CD14-positive monocyte (primary cell): ENCODE measurements at regions not wholly inside any gene's neighbourhood (a gene's known extent, or its start where the extent isn't known, plus 50 kb on each side); places are given as distances from the start of the nearest gene placed in this dataset.

ENCODE experiments used
- DNase-seq, 3 donors: peaks; one replicate each; pipeline ENCODE4 v3.0.0-alpha.2; 2011 to 2022
- H2AFZ ChIP-seq: 2 replicates; pipeline ENCODE4 v1.6.0; 2012; ENCODE audit warnings: mild to moderate bottlenecking, low read depth, low read length, inconsistent platforms; ENCODE audit not compliant: insufficient read depth, poor library complexity, severe bottlenecking
- H3K27ac ChIP-seq, 2 donors: 1 replicate in 1 of 2; 2 replicates in 1 of 2; pipeline ENCODE4 v1.5.1; 2012 to 2013; ENCODE audit warnings: low read length in 2 of 2, control low read depth in 1 of 2, inconsistent platforms in 1 of 2, low read depth in 1 of 2, mild to moderate bottlenecking in 1 of 2
- H3K27me3 ChIP-seq, 2 donors: one replicate each; pipeline versions ENCODE4 v1.6.0 to v1.6.1; 2011 to 2013; ENCODE audit warnings: low read length in 2 of 2; ENCODE audit not compliant: control insufficient read depth in 2 of 2, insufficient read depth in 2 of 2
- H3K36me3 ChIP-seq, 2 donors: replicated peaks in 1 of 2; 1 replicate in 1 of 2; 2 replicates in 1 of 2; pipeline versions ENCODE4 v1.5.1 to v1.6.1; 2012 to 2013; ENCODE audit warnings: low read length in 2 of 2, control low read depth in 1 of 2, inconsistent platforms in 1 of 2, mild to moderate bottlenecking in 1 of 2; ENCODE audit not compliant: insufficient read depth in 2 of 2, control insufficient read depth in 1 of 2
- H3K4me1 ChIP-seq, 2 donors: 1 replicate in 1 of 2; 2 replicates in 1 of 2; pipeline versions ENCODE4 v1.5.1 to v1.6.1; 2012 to 2013; ENCODE audit warnings: low read length in 2 of 2, control low read depth in 1 of 2, inconsistent platforms in 1 of 2, mild to moderate bottlenecking in 1 of 2, moderate library complexity in 1 of 2; ENCODE audit not compliant: insufficient read depth in 2 of 2, control insufficient read depth in 1 of 2
- H3K4me2 ChIP-seq: replicated peaks from 2 replicates; pipeline ENCODE3; 2012; ENCODE audit warnings: low read length, moderate library complexity, mild to moderate bottlenecking; ENCODE audit not compliant: poor library complexity, severe bottlenecking; ENCODE audit errors: extremely low read depth
- H3K4me3 ChIP-seq, 3 experiments: fragments of 200-600 bp in 1 of 3; sonication (generic) in 1 of 3; replicated peaks in 1 of 3; 1 replicate in 2 of 3; 2 replicates in 1 of 3; pipeline ENCODE4 v1.5.1; 2011 to 2013; ENCODE audit warnings: low read length in 3 of 3, mild to moderate bottlenecking in 3 of 3, control low read depth in 2 of 3, low read depth in 2 of 3, inconsistent platforms in 1 of 3, moderate library complexity in 1 of 3
- H3K79me2 ChIP-seq: 2 replicates; pipeline ENCODE4 v1.6.0; 2012; ENCODE audit warnings: mild to moderate bottlenecking, control low read depth, inconsistent platforms, low read length, moderate library complexity; ENCODE audit not compliant: insufficient read depth
- H3K9ac ChIP-seq: 2 replicates; pipeline ENCODE4 v1.6.0; 2017; ENCODE audit warnings: low read length, mild to moderate bottlenecking; ENCODE audit not compliant: insufficient read depth, poor library complexity, severe bottlenecking
- H3K9me3 ChIP-seq, 2 donors: replicated peaks in 1 of 2; 1 replicate in 1 of 2; 2 replicates in 1 of 2; pipeline versions ENCODE4 v1.5.1 to v1.6.1; 2012 to 2013; ENCODE audit warnings: low read length in 2 of 2, control low read depth in 1 of 2; ENCODE audit not compliant: control insufficient read depth in 1 of 2, insufficient read depth in 1 of 2
- H4K20me1 ChIP-seq: 2 replicates; pipeline ENCODE4 v1.6.0; 2012; ENCODE audit warnings: mild to moderate bottlenecking, low read length, control low read depth, moderate library complexity; ENCODE audit not compliant: insufficient read depth
- H3K27ac Mint-ChIP-seq, 7 donors: one replicate each; pipeline ENCODE4 v1.8.0; 2020; ENCODE audit warnings: mild to moderate bottlenecking in 7 of 7, mixed read lengths in 7 of 7, moderate library complexity in 6 of 7, inconsistent platforms in 2 of 7
- H3K27me3 Mint-ChIP-seq, 3 donors: one replicate each; pipeline ENCODE4 v1.8.0; 2021 to 2022; ENCODE audit warnings: low read depth in 3 of 3, mild to moderate bottlenecking in 3 of 3, mixed read lengths in 3 of 3, moderate library complexity in 3 of 3, inconsistent platforms in 1 of 3
- H3K36me3 Mint-ChIP-seq, 2 donors: one replicate each; pipeline ENCODE4 v1.8.0; 2020; ENCODE audit warnings: mixed read lengths in 2 of 2, inconsistent platforms in 1 of 2, mild to moderate bottlenecking in 1 of 2
- H3K4me1 Mint-ChIP-seq: one replicate; pipeline ENCODE4 v1.8.0; 2020; ENCODE audit warnings: mild to moderate bottlenecking, mixed read lengths
- H3K4me3 Mint-ChIP-seq, 2 donors: one replicate each; pipeline ENCODE4 v1.8.0; 2020; ENCODE audit warnings: mild to moderate bottlenecking in 2 of 2, mixed read lengths in 2 of 2, moderate library complexity in 1 of 2
- H3K9me3 Mint-ChIP-seq, 7 donors: one replicate each; pipeline ENCODE4 v1.8.0; 2020 to 2022; ENCODE audit warnings: mixed read lengths in 7 of 7, mild to moderate bottlenecking in 6 of 7, moderate library complexity in 6 of 7, inconsistent platforms in 2 of 7
- CTCF ChIP-seq: fragments of 200-600 bp; IDR thresholded peaks from one replicate; pipeline ENCODE4 v1.8.0; 2022; ENCODE audit warnings: antibody characterized with exemption, mild to moderate bottlenecking
- WGBS: methylation state at CpG from one replicate; pipeline ENCODE4 v1.1.5; 2013; ENCODE audit warnings: missing lambda C conversion rate; ENCODE audit not compliant: insufficient coverage; 5-methylcytosine and 5-hydroxymethylcytosine counted together
- intact Hi-C, 2 donors: fragments of 100-400 bp; cut with micrococcal nuclease; formaldehyde crosslinking; loops; one replicate each; pipeline versions ENCODE4 v1.15.0 to v1.15.1; 2023

DNA sequence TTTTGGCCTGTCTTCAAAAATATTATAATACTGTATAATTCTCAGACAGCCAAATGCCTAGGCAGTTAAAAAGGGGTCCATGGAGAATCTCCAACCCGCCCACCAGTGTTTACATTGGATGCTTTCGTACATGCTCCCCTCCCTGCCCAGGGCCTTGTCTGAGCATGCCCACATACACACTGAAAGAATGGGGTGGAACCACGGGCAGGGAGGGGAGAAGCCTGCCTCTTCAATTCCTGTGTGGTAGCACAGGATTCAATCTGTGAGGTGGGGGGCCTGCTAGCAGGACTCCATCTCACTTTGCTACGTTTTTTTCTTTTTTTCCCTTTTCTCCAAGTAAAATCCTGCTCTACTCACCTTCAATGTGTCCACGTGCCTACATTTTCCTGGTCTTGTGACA, 314.7 kb upstream of the GRAMD2B start:
- H3K4me1 ChIP-seq, result no peaks in the 10 kb centered on the region
- no peak for DNase-seq
- Mint-ChIP-seq H3K4me1 (no peaks in the 10 kb centered on the region), H3K9me3 (peaks cover 0 to 16% (median 8%) of the 10 kb centered on the region in 7 donors), H3K27ac (no peak overlapping the region), H3K27me3 (peaks cover 0 to 2% (median 0%) of the 10 kb centered on the region in 3 donors), H3K36me3 (no peaks in the 10 kb centered on the region), H3K4me3 (no peak overlapping the region)
- no peaks in the 10 kb centered on the region for H4K20me1 ChIP-seq
- H3K9me3 ChIP-seq, result peaks cover 19% of the 10 kb centered on the region in 2 donors
- TF ChIP-seq CTCF, result no peak
- no peaks in the 10 kb centered on the region for H3K79me2 ChIP-seq
- no peaks in the 10 kb centered on the region for H3K27me3 ChIP-seq
- no peak overlapping the region for H2AFZ ChIP-seq
- 62% methylated on average over 3 of the region's 5 CpGs for WGBS
- no peak overlapping the region for H3K4me3 ChIP-seq
- intact Hi-C loops, result no loop called here
- no peak overlapping the region for H3K4me2 ChIP-seq
- H3K9ac ChIP-seq, result no peak overlapping the region
- H3K27ac ChIP-seq, result no peak overlapping the region
- no peaks in the 10 kb centered on the region for H3K36me3 ChIP-seq

- intact Hi-C loops, result no loop called here
- Mint-ChIP-seq H3K27ac (no peak overlapping the region), H3K36me3 (no peaks in the 10 kb centered on the region), H3K9me3 (peaks cover 2 to 20% (median 12%) of the 10 kb centered on the region in 7 donors), H3K27me3 (peaks cover 0 to 2% (median 0%) of the 10 kb centered on the region in 3 donors), H3K4me1 (no peaks in the 10 kb centered on the region), H3K4me3 (no peak overlapping the region)
- H3K4me3 ChIP-seq, result no peak overlapping the region
- H3K36me3 ChIP-seq, result no peaks in the 10 kb centered on the region
- H3K9ac ChIP-seq, result no peak overlapping the region
- no peaks in the 10 kb centered on the region for H3K79me2 ChIP-seq
- no peaks in the 10 kb centered on the region for H3K27me3 ChIP-seq
- 40% methylated on average over 1 of the region's 2 CpGs for whole genome bisulfite sequencing
- no peak for TF ChIP-seq CTCF
- H3K9me3 ChIP-seq, result peaks cover 11 to 34% of the 10 kb centered on the region in 2 donors
- no peak overlapping the region for H3K27ac ChIP-seq
- H4K20me1 ChIP-seq, result no peaks in the 10 kb centered on the region
- no peak for DNase-seq
- no peak overlapping the region for H3K4me2 ChIP-seq
- H2AFZ ChIP-seq, result no peak overlapping the region
- no peaks in the 10 kb centered on the region for H3K4me1 ChIP-seq
Measured at GRCh38 chr5:126115059-126115629, 308.1 kb upstream of the GRAMD2B start.
